H1 (cell line): ENCODE measurements at regions not wholly inside any gene's neighbourhood (a gene's known extent, or its start where the extent isn't known, plus 50 kb on each side); places are given as distances from the start of the nearest gene placed in this dataset.

ENCODE experiments used
- BRCA1 ChIP-seq: IDR thresholded peaks from 2 replicates; pipeline ENCODE4 v1.6.1; 2012; ENCODE audit warnings: low read depth, low read length, improper control_type of control experiment
- CEBPB ChIP-seq: IDR thresholded peaks from 2 replicates; pipeline ENCODE4 v1.6.1; 2012; ENCODE audit warnings: low read depth, low read length
- EZH2 ChIP-seq: fragments of 200-600 bp; sonication (generic); IDR thresholded peaks from 2 replicates; pipeline ENCODE4 v1.7.1; 2012; ENCODE audit warnings: low read depth, mild to moderate bottlenecking, moderate library complexity, low read length, inconsistent platforms; ENCODE audit not compliant: severe bottlenecking
- HDAC6 ChIP-seq: IDR thresholded peaks from one replicate; pipeline ENCODE4 v1.7.1; 2012; ENCODE audit warnings: low read depth, mild to moderate bottlenecking, inconsistent platforms, low read length, moderate library complexity
- SIN3A ChIP-seq, 2 experiments: IDR thresholded peaks in 1 of 2; conservative IDR thresholded peaks in 1 of 2; 2 replicates each; pipeline ENCODE4 v1.6.1; 2011 to 2012; ENCODE audit warnings: low read length in 2 of 2, improper control_type of control experiment in 1 of 2, low read depth in 1 of 2, mild to moderate bottlenecking in 1 of 2
- YY1 ChIP-seq: IDR thresholded peaks from 2 replicates; pipeline ENCODE4 v1.6.1; 2011; ENCODE audit warnings: low read depth, mild to moderate bottlenecking, low read length
- TF ChIP-seq, protein P1 (sequence below): IDR thresholded peaks from 2 replicates; pipeline ENCODE4 v1.6.1; 2011; ENCODE audit warnings: low read length, improper control_type of control experiment
- TF ChIP-seq, protein P2 (sequence below): IDR thresholded peaks from 2 replicates; pipeline ENCODE4 v1.6.1; 2011; ENCODE audit warnings: low read depth, mild to moderate bottlenecking, low read length; ENCODE audit not compliant: insufficient read depth
- TF ChIP-seq, protein P3 (sequence below), 3 experiments: IDR thresholded peaks; 1 replicate in 2 of 3; 2 replicates in 1 of 3; pipeline versions ENCODE4 v1.5.1 to v1.6.1; 2011; ENCODE audit warnings: low read length in 3 of 3, mild to moderate bottlenecking in 3 of 3, inconsistent platforms in 2 of 3, low read depth in 1 of 3, moderate library complexity in 1 of 3; ENCODE audit not compliant: insufficient read depth in 1 of 3; ENCODE audit errors: control extremely low read depth in 1 of 3

DNA sequence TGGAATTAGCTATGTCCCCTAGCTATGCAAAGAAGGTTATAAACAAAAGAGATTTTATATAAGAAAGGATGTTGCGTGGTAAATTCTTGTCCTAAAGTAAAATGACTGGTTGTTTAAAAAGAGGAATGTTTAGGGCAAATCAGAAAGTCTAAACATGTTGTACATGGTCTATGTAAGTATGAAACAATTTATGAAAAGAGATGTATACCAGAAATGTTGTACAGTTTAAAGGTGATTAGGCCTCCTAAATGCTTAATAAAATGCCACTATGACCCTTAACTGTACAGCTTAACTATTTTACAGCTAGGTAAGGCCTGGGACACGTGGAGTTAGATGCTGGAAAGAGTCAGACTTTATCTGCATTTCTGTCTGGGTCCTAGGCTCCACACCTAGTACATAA, 775.9 kb upstream of the KLHL1 start:
- no peak for TF ChIP-seq YY1
- TF ChIP-seq, protein P1, sequence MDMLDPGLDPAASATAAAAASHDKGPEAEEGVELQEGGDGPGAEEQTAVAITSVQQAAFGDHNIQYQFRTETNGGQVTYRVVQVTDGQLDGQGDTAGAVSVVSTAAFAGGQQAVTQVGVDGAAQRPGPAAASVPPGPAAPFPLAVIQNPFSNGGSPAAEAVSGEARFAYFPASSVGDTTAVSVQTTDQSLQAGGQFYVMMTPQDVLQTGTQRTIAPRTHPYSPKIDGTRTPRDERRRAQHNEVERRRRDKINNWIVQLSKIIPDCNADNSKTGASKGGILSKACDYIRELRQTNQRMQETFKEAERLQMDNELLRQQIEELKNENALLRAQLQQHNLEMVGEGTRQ = no peak
- TF ChIP-seq SIN3A (conservative IDR thresholded peaks at IDR 0.05 in 1 of 2, IDR thresholded peaks at IDR 0.05 in 1 of 2; ENCODE audit: low read depth in 1 of 2, low read length in 2 of 2) = no peak
- TF ChIP-seq CEBPB = no peak
- TF ChIP-seq, protein P2, sequence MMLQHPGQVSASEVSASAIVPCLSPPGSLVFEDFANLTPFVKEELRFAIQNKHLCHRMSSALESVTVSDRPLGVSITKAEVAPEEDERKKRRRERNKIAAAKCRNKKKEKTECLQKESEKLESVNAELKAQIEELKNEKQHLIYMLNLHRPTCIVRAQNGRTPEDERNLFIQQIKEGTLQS = no peak
- TF ChIP-seq, protein P3, sequence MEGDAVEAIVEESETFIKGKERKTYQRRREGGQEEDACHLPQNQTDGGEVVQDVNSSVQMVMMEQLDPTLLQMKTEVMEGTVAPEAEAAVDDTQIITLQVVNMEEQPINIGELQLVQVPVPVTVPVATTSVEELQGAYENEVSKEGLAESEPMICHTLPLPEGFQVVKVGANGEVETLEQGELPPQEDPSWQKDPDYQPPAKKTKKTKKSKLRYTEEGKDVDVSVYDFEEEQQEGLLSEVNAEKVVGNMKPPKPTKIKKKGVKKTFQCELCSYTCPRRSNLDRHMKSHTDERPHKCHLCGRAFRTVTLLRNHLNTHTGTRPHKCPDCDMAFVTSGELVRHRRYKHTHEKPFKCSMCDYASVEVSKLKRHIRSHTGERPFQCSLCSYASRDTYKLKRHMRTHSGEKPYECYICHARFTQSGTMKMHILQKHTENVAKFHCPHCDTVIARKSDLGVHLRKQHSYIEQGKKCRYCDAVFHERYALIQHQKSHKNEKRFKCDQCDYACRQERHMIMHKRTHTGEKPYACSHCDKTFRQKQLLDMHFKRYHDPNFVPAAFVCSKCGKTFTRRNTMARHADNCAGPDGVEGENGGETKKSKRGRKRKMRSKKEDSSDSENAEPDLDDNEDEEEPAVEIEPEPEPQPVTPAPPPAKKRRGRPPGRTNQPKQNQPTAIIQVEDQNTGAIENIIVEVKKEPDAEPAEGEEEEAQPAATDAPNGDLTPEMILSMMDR (IDR thresholded peaks at IDR 0.05; ENCODE audit: control extremely low read depth in 1 of 3, insufficient read depth in 1 of 3, low read depth in 1 of 3, low read length in 3 of 3) = no peak
- TF ChIP-seq EZH2 = no peak
- TF ChIP-seq BRCA1 = no peak
- no peak for TF ChIP-seq HDAC6
